GM21619 (cell line): ENCODE measurements at regions not wholly inside any gene's neighbourhood (a gene's known extent, or its start where the extent isn't known, plus 50 kb on each side); places are given as distances from the start of the nearest gene placed in this dataset.

Experiments
- ATAC-seq: cut with Tn5 transposase; IDR thresholded peaks from one replicate; pipeline ENCODE4 v1.9.1; 2021; ENCODE audit not compliant: unreplicated experiment

DNA sequence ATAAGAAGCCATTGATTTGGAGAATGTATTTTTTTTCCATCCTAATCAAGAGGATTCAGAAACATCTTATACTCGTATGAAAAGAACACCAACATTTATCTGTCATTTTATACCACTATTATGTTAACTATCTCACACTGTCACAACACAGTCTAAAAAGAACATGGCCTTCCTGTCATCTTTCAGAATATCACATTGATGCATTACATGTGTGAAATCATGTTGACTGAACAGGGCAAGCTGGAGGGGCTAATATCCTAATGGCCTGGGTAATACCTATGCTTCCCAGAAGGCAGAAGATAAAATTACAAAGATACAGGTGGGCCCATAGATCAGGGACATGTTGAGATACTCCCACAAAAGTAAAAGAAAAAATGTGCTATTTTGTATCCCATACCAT, 611.7 kb downstream of the STIM2 start:
- ATAC-seq: no peak

DNA sequence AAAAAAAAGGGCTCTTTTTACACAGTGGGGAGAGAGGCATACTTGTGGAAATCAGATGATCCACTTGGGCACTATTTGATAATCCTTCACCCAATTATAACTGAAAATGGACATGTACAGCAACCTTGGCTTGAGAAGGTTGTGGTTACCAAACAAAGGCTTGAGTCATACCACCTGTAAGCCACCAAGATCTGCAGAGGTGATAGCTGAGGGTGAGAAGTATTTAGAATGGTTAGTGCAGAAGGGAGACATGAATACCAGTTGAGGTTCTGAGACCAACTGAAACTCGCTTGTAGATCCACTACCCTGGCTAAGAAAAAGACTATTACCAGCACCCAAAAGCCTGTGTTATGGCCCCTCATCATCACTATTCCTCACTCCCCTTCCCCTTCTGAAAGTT, 614.0 kb downstream of the STIM2 start:
- ATAC-seq: no peak

DNA sequence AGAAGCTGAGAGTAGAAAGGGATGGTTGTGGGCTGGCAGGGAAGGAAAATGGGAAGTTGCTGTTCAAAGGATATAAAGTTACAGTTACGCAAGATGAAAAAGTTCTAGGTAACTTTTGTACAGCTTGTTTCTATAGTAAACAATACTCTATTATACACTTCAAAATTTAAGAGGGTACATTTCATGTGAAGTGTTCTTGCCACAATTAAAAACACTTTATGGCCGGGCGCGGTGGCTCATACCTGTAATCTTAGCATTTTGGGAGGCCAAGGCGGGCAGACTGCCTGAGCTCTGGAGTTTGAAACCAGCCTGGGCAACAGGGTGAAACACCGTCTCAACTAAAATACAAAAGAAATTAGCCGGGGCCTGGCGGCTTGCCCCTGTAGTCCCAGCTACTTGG, 623.6 kb downstream of the STIM2 start:
- ATAC-seq: no peak

DNA sequence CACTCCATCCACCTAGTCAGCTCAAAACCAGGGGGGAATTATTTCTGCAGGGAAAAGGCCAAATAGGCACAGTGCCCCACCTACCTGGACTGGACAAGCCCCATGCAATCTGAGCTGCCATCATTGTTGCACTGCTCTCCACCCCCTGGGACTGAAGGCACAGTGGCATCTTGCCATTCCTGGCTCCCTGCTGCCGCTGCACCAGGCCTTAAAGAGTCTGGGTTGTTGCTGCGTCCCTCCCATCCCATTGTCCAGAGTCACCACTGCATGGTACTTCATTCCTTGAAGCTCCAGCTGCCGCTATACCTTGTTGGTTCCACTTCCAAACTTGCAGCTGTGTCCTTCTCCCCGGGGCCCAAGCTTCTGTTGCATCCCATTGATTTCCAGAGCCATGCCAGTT, 629.7 kb downstream of the STIM2 start:
- no peak for ATAC-seq

DNA sequence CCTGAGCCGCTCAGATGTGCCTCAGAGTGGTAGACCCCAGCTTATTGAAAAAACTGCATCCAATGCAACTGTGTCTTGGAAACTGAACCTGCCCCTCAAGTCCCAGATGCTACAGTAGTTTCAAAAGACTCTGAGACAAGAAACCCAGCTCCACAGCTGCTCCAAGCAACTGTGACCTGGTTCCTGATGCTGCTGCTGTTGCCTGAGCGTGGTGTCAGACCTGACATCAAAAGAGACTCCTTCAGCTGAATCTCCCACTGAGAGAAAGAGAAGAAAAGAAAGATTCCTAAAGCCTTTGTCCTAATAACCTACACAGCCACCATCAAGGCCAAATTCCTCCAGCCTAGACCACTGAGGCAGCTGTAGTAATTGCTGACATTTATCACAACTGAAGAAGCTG, 630.1 kb downstream of the STIM2 start:
- no peak for ATAC-seq

DNA sequence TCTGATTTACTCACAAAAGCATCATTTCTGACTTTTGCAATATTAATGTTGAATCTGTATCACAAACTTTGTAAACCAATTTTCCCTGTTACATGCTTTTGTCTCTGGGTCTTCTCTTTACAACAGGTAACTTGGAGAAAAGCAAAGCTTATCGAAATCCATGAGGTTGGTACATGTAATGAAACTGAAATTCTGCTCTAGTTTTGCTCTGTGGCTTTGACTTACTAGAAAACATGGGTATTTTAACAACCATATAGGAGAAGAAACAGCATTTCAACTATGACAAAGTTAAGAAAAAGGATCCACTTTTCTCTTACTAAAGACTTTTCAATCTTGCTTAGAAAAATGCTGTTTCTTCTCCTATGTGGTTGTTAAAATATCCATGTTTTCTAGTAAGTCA, 645.8 kb downstream of the STIM2 start:
- ATAC-seq: no peak

DNA sequence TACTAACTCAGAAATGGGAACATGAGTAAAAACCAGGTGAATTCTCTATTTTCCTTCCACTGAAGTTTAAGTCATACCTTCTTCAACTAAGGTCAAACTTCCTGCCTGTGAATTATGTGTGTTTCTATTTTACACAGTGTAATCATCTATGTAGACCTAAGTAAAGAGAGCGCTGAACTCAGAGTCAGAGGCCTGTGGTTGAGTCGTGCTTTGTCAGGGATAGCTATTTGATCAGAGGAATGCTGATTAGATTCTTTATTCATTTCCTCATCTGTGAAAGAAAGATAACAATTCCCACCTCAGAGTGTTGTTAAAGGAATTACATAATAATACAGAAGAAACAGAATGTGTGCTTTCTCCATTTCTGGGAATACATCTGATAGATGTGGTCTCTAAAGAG, 654.1 kb downstream of the STIM2 start:
- no peak for ATAC-seq

DNA sequence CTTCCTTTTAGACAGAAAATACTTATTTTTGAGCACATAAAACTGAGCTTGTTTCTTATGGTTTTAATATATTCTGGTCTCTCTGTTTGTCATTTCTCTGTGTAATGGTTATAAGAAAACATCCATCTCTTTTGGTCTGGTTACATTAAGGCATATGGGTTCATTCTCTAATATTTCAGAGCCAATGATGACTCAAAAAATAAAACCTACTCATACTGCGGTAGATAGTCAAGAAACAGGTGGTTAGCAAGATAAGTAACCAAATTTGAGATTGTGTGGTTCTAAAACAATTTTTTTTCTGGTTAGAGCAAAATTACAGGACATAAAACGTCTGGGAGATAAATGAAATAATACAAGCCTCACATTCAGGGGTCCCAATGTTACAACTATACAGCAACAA, 654.5 kb downstream of the STIM2 start:
- ATAC-seq: no peak

DNA sequence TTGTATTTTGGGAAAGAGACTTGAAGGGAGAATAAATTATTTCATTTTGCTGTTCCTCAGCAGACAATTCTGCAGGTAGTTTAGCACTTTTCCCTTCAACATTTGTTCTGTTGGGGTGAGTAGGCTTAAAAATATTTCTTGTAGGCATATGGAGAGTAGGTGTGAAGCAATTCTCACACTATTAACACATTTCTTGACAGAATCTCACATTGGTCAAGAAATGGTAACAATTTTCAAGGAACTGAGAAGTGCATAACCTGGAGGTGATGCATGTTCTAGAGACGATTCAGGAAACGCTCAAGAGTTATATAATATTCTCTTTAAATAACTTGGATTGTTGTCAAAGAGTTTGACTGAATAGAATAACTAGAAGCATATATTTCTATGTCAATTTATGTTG, 658.2 kb downstream of the STIM2 start:
- no peak for ATAC-seq

DNA sequence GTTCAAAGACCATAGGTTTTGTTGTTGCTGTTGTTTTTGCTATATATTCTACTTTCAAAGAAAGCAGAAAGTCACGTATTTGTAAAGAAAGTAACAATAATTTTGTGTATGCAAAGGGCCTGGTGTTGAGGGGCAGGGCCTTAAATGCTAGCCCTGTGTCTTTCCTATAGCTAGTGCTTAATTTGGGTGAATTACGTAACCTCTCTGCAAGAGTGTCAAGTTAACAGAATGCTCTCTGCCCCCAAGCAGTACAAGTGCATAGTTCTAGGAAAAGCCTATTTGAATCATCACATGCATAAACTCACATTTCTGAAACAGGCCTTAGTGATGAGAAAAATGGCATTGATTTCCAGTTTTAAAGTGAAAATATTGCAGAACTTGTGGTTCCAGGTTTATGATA, 663.6 kb downstream of the STIM2 start:
- ATAC-seq: no peak

DNA sequence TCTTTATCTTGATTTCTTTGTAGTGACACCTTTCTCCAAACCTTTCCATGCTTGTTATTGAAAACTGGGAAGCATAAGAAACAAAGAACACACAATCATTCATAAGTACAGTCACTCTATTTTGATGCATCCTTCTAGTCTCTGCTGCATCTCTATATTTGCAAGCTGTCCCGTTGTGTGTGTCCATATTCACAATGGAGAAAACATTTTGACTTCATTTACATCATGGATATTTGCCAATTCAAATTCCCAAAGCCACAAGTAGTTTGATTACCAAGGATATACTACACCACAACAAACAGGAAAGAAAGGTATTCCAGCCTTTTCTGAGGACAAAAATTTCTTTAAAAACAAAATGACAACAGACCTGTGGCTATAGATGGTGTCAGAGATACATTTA, 673.8 kb downstream of the STIM2 start:
- ATAC-seq: no peak

DNA sequence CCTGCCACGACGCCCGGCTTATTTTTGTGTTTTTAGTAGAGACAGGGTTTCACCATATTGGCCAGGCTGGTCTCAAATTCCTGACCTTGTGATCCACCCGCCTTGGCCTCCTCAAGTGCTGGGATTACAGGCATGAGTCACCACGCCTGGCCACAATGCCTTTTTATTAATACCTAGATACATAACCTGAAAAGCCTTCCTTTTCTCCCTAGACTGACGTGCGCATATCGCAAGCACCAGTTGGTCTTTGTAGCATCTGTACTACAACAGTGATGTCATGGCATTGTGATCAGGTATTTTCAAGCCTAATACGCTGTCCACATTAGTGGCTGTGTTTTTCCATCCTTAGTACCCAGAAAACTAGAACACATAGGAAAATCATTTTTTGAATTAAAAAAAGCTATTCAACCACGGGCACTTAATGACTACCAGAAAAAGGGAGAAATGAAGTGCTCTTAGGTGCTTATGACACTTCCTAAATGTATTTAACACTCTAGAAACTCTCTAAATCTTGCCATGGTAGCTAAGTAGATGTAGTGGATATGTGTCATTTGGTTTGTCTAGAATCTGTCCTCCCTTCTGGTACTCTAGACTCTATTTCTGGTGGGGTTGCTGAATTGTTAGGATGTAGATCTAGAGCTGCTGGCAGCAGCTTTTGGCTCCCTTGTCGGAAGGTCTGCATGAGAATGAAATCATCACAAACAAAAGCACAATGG, 707.8 kb downstream of the STIM2 start:
- no peak for ATAC-seq

DNA sequence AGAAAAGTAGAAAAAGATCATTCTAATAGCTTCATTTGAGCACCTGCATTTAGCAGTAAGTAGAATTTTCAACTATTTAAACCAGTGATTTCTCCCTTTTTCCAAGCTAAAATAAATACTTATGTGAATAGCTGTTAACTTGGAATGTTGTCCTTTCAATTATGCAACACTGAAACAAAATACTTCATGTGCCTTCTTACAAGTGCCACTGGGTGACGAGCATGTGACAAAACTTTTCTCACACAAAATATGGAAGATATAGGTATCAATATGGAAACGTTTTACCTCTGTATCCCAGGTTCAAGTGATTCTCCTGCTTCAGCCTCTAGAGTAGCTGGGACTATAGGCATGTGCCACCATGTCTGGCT, 708.3 kb downstream of the STIM2 start:
- ATAC-seq: no peak

DNA sequence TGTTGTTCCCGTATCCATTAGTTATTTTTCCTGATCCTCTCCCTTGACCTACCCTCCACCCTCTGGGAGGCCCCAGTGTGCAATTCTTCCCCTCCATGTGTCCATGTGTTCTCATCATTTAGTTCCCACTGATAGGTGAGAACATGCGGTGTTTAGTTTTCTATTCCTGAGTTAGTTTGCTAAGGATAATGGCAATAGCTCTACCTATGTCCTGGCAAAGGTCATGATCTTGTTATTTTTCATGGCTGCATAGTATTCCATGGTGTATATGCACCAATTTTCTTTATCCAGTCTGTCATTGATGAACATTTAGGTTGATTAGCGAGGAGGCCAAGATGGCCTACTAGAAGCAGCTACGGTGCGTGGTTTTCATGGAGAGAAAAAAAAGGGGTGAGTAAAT, 714.1 kb downstream of the STIM2 start:
- no peak for ATAC-seq

DNA sequence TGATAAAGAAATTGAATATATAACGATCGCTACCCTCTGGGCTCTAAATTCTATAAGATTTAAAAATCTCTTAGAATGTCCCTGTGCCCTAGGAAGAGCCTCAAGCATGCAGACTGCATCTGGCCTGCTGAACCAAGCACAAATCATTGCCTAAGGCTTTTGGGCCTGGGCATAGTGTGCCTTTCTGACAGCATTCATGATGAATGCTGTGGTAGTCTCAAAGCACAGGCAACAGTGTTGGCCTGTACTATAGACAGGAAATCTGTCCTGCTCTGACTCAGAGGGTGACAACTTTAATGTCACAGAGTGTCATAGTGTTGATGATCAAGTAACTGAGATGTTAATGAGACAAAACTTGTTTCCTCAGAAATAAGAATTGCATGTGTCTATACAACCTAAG, 717.3 kb downstream of the STIM2 start:
- ATAC-seq: no peak

DNA sequence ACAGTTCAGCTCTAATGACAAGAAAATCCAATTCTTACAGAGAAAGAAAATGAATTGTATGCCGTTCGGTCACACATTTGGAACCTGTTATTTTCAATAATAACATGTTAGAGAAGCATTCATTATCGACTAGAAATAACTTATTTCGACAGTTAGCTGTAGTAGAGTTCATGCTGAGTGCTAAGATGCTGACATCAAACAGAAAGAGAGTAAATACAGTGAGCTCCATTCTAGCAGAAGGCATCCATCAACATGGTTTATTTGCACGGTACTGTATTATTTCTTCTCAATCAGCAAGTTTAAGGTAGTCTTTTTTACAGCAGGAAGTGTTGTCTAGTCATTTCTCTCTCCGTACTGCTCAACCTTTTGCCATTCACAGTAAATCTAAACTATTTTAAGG, 732.1 kb downstream of the STIM2 start:
- no peak for ATAC-seq

DNA sequence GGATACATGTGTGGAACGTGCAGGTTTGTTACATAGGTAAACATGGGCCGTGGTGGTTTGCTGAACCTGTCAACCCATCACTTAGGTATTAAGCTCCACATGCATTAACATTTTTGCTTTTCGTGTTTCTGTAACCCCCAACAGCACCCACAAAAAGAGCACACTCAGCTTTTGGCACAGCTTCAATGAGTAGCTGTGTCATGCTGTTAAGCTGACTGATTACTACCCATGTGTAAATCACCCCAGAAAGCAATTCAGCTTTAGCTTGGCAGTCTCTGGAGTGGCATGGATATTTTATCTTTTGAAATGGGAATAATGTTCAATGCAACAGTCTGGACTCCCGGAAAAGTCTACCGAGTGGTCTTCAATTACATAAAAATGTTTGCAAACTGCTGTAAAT, 734.3 kb downstream of the STIM2 start:
- ATAC-seq: no peak

DNA sequence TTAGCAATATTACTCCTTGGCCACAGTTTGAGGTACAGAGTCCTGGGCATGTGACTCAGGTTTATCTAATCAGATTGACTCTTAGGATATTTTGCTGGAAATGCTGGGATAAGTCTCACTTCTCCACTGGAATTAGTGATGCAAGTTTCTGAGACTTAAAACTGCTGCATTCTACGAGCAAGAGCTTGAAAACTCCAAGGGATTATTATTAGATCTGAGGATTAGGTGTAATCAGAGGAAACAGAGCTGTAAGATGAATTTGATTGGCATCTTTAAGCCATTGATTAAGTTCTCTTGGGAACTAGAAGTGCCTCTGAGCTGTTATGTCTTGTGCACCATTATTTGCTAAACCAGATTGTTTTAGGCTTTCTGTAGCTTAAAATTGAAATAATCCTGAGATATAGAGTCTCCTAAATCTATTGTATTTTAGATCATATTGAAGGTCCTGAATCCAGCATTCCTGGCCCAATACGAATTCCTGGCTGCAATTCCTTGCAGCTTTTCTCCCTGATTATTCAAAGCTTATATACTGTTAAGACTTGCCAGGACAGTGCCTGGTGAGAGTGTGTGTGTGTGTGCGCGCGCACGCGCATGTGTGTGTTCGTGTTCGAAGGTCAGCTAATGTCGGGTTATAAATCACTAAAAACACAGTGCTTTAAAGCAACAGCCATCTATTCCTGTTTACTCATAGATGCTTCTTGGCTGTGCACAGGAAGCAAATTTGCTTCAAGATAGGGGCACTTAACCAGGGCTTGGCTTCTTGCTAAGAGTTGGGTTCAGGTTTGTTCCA, 735.1 kb downstream of the STIM2 start:
- no peak for ATAC-seq

DNA sequence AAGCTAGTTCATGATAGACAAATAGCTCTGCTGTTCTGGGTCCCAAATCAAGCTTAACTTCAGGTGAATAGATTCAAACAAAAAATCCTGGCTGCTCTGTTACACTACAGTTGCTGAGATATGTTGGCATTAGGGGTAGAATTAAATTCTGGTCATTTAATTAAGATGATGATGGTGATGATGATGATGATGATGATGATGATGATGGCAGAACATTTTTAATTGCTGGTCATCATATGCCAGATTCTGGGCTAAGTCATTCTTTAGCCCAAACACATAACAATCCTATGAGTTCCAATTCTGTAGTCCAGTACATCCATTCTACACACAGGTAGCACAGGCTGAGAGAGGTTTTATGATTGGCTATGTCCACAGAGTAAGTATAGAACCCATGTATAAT, 741.5 kb downstream of the STIM2 start:
- ATAC-seq: no peak

DNA sequence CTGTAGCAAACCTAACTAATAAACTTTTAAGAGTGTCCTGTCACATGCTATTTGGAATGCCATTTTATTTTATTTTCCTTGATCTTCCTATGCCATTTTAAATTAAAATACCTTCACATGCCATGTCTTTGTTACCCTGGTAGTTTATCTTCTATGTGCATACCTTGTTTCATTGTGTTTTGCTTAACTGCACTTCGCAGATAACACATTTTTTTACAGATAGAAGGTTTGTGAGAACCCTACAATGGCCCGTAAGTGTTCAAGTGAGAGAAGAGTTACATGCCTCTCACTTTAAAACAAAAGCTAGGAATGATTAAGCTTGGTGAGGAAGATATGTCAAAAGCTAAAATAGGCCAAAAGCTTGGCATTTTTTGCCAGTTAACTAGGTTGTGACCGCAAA, 744.1 kb downstream of the STIM2 start:
- ATAC-seq: no peak

DNA sequence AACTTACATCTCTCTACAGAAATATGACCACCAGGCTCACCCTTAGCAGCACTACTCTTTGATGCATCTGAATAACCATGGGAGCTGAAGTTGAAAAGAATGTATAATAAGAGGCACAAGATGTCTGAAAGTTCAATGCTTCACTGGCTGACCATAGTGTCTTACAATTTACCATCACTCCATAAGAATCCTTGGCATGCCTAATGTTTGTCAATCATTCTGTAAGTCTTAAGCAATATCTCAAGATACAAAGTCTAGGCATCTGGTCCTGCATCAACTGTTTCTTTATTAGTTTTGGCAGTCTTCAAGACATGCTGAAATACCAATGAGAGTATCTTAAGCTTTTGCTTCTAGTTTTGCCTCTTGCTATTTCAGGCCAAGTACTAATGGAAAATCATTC, 755.5 kb downstream of the STIM2 start:
- no peak for ATAC-seq

DNA sequence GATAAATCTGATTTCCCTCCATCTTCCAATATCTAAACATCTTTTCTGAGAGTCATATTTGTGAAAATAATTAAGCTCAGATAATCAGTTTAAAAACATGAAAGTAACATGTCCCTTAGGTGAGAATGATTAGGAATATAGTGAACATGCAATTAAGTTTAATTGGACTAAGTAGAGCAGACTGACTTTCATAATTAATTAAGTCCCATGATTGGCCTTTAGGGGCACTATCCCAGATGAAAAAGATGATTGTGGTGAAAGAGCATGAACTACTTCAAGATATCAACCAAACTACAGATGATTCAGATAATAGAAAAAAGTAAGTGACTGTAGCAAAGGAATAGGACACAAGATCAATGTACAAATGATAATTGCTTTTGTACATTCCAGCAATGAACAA, 758.8 kb downstream of the STIM2 start:
- no peak for ATAC-seq

DNA sequence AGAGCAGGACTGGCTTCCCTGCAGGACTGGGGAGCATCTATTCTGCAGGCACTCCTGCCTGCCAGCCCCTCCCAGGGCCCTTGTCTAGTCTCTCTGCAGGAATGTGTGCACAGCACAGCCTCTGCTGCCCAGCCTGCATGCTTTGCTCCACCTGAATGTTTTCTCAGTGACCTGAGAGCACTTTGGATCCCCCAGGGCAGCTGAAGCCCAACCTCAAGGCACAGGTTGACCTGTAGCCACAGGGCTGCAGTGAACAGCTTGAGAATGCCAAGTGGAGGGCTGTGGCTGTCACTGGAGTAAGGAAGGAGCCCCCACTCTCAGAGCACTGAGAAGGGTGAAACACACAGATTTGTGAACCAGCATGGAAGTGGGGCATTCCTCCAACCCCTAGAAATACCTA, 760.2 kb downstream of the STIM2 start:
- no peak for ATAC-seq
